ENCODE measurements at regions not wholly inside any gene's neighbourhood (a gene's known extent, or its start where the extent isn't known, plus 50 kb on each side); places are given as distances from the start of the nearest gene placed in this dataset.

DNA sequence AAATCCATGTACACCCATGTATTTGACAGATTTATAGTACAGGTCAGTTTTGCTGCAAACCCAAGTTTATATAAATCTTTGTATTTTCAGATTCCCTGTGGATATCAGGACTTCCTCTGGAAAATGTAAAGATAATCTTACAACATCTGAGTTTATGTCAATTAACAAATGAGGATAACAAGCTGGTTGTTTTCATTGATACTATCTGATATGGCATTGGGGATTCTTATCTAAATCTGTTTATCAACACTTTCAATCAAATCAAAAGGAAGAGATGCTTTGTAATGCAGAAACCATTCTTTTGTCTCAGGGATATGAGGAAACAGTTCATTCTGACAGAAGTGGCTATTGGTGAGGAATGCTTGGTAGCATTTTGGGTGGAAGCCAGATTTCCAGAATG, 64.9 kb upstream of the FAM204A start:
- Histone ChIP-seq H3K36me3 (ENCODE audit: control insufficient read depth, insufficient read depth, low read length) (no peaks in the 10 kb centered on the region), H3K4me3 (ENCODE audit: low read depth in 2 of 2, low read length in 2 of 2) (no peak overlapping the region), H3K27me3 (ENCODE audit: control insufficient read depth, insufficient read depth, low read length) (peaks cover 21% of the 10 kb centered on the region), H3K9me3 (ENCODE audit: control insufficient read depth, insufficient read depth, low read depth, low read length) (no peaks in the 10 kb centered on the region), H3K4me1 (ENCODE audit: control insufficient read depth, insufficient read depth, low read length) (no peaks in the 10 kb centered on the region), H3K27ac (ENCODE audit: low read length) (no peak overlapping the region)
- CTCF ChIA-PET = no interaction called here
- POLR2A ChIA-PET = no interaction called here
- TF ChIP-seq POLR2AphosphoS5 (IDR thresholded peaks at IDR 0.05; ENCODE audit: low read depth, low read length) = no peak
- no peak for TF ChIP-seq TCF7L2 (IDR thresholded peaks at IDR 0.05; ENCODE audit: low read depth, low read length)
- TF ChIP-seq, protein P1, sequence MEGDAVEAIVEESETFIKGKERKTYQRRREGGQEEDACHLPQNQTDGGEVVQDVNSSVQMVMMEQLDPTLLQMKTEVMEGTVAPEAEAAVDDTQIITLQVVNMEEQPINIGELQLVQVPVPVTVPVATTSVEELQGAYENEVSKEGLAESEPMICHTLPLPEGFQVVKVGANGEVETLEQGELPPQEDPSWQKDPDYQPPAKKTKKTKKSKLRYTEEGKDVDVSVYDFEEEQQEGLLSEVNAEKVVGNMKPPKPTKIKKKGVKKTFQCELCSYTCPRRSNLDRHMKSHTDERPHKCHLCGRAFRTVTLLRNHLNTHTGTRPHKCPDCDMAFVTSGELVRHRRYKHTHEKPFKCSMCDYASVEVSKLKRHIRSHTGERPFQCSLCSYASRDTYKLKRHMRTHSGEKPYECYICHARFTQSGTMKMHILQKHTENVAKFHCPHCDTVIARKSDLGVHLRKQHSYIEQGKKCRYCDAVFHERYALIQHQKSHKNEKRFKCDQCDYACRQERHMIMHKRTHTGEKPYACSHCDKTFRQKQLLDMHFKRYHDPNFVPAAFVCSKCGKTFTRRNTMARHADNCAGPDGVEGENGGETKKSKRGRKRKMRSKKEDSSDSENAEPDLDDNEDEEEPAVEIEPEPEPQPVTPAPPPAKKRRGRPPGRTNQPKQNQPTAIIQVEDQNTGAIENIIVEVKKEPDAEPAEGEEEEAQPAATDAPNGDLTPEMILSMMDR (IDR thresholded peaks at IDR 0.05) = no peak
- TF ChIP-seq, protein P2, sequence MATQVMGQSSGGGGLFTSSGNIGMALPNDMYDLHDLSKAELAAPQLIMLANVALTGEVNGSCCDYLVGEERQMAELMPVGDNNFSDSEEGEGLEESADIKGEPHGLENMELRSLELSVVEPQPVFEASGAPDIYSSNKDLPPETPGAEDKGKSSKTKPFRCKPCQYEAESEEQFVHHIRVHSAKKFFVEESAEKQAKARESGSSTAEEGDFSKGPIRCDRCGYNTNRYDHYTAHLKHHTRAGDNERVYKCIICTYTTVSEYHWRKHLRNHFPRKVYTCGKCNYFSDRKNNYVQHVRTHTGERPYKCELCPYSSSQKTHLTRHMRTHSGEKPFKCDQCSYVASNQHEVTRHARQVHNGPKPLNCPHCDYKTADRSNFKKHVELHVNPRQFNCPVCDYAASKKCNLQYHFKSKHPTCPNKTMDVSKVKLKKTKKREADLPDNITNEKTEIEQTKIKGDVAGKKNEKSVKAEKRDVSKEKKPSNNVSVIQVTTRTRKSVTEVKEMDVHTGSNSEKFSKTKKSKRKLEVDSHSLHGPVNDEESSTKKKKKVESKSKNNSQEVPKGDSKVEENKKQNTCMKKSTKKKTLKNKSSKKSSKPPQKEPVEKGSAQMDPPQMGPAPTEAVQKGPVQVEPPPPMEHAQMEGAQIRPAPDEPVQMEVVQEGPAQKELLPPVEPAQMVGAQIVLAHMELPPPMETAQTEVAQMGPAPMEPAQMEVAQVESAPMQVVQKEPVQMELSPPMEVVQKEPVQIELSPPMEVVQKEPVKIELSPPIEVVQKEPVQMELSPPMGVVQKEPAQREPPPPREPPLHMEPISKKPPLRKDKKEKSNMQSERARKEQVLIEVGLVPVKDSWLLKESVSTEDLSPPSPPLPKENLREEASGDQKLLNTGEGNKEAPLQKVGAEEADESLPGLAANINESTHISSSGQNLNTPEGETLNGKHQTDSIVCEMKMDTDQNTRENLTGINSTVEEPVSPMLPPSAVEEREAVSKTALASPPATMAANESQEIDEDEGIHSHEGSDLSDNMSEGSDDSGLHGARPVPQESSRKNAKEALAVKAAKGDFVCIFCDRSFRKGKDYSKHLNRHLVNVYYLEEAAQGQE (IDR thresholded peaks at IDR 0.05; ENCODE audit: insufficient read depth in 1 of 2, low read depth in 2 of 2, low read length in 1 of 2) = no peak
- no peak for TF ChIP-seq SIN3A (IDR thresholded peaks at IDR 0.05; ENCODE audit: borderline replicate concordance, insufficient read depth, low read depth, low read length)
- in situ Hi-C loops (cut with HindIII; ENCODE audit: low pct_unique_long_range_greater_than_20kb, low sequenced_read_pairs) (no loop called here), intact Hi-C loops (cut with micrococcal nuclease; ENCODE audit: unreplicated experiment) (no loop called here)
- DNase-seq (ENCODE audit: low read depth, low spot score) = no peak
- BruUV-seq (replicated peaks) = no TSS peak
- no peak for ATAC-seq

DNA sequence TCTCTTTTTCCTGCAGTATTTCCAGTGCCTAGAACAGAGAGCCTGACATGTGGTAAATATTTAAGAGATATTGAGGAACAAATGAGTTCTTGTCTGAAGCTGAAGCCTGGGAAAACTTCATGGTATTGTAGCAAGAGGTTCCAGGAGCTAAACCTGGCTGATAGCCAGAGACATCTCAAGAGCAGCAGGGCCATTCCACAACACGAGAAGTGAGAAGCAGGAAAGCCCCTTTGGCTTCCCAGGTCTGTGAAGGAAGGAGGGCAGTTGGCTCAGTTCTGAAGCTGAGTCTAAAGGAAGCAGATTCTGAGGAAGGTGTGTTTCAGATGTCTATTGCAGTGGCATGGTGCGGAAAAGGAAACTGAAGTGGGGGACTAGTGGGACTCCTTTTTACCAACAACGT, 63.8 kb upstream of the FAM204A start:
- H3K27me3 ChIP-seq (ENCODE audit: control insufficient read depth, insufficient read depth, low read length) = peaks cover 21% of the 10 kb centered on the region
- ATAC-seq (no peak), DNase-seq (ENCODE audit: low read depth, low spot score) (no peak)
- no peaks in the 10 kb centered on the region for H3K4me1 ChIP-seq (ENCODE audit: control insufficient read depth, insufficient read depth, low read length)
- no peaks in the 10 kb centered on the region for H3K9me3 ChIP-seq (ENCODE audit: control insufficient read depth, insufficient read depth, low read depth, low read length)
- no peak overlapping the region for H3K27ac ChIP-seq (ENCODE audit: low read length)
- TF ChIP-seq TCF7L2 (IDR thresholded peaks at IDR 0.05; ENCODE audit: low read depth, low read length) (no peak), POLR2AphosphoS5 (IDR thresholded peaks at IDR 0.05; ENCODE audit: low read depth, low read length) (no peak), SIN3A (IDR thresholded peaks at IDR 0.05; ENCODE audit: borderline replicate concordance, insufficient read depth, low read depth, low read length) (no peak)
- TF ChIP-seq, protein P1 (IDR thresholded peaks at IDR 0.05) = no peak
- TF ChIP-seq, protein P2 (IDR thresholded peaks at IDR 0.05; ENCODE audit: insufficient read depth in 1 of 2, low read depth in 2 of 2, low read length in 1 of 2) = no peak
- in situ Hi-C loops (cut with HindIII; ENCODE audit: low pct_unique_long_range_greater_than_20kb, low sequenced_read_pairs) (no loop called here), intact Hi-C loops (cut with micrococcal nuclease; ENCODE audit: unreplicated experiment) (no loop called here)
- H3K4me3 ChIP-seq (ENCODE audit: low read depth in 2 of 2, low read length in 2 of 2) = no peak overlapping the region
- BruUV-seq (replicated peaks) = no TSS peak
- ChIA-PET POLR2A (no interaction called here), CTCF (no interaction called here)
- no peaks in the 10 kb centered on the region for H3K36me3 ChIP-seq (ENCODE audit: control insufficient read depth, insufficient read depth, low read length)
